ENCODE measurements at regions not wholly inside any gene's neighbourhood (a gene's known extent, or its start where the extent isn't known, plus 50 kb on each side); places are given as distances from the start of the nearest gene placed in this dataset.

- in situ Hi-C loops (cut with MboI) (no loop called here), intact Hi-C loops (cut with micrococcal nuclease; ENCODE audit: unreplicated experiment) (no loop called here)
- Histone ChIP-seq H3K4me2 (ENCODE audit: control insufficient read depth, insufficient read depth) (no peak overlapping the region), H3K4me3 (no peak overlapping the region), H3K36me3 (ENCODE audit: control insufficient read depth in 2 of 2, insufficient read depth in 2 of 2, low read length in 1 of 2) (no peaks in the 10 kb centered on the region), H3K27me3 (replicated peaks in 1 of 2; ENCODE audit: control insufficient read depth in 2 of 2, insufficient read depth in 2 of 2, low read length in 1 of 2) (no peaks in the 10 kb centered on the region; a peak in 1 of 4 replicates), H4K20me1 (ENCODE audit: control insufficient read depth, insufficient read depth) (no peaks in the 10 kb centered on the region), H3K9ac (ENCODE audit: control insufficient read depth, insufficient read depth, low read length) (no peak overlapping the region), H3K9me3 (replicated peaks; ENCODE audit: control insufficient read depth, insufficient read depth, low read length) (no peaks in the 10 kb centered on the region; the same call in 1 of the 3 replicates), H3K27ac (ENCODE audit: control insufficient read depth, insufficient read depth) (no peak overlapping the region), H3K79me2 (ENCODE audit: control insufficient read depth, insufficient read depth, low read length) (no peaks in the 10 kb centered on the region), H3K4me1 (ENCODE audit: control insufficient read depth, insufficient read depth, low read length) (no peaks in the 10 kb centered on the region), H2AFZ (ENCODE audit: control insufficient read depth, low read depth, low read length) (no peak overlapping the region)
- RAD21 ChIA-PET (ENCODE audit: unreplicated experiment), result no interaction called here
- BruUV-seq (replicated peaks), result no TSS peak
- SMC1A ChIA-PET (ENCODE audit: uncharacterized antibody, unreplicated experiment), result no interaction called here
- TF ChIP-seq POLR2AphosphoS2 (IDR thresholded peaks at IDR 0.05; ENCODE audit: low read depth, low read length) (no peak), SPI1 (IDR thresholded peaks at IDR 0.05; ENCODE audit: borderline replicate concordance, insufficient read depth, low read depth, low read length) (no peak), CREB1 (IDR thresholded peaks at IDR 0.05; ENCODE audit: low read depth) (no peak), TAF1 (IDR thresholded peaks at IDR 0.05; ENCODE audit: borderline replicate concordance, low read depth, low read length) (no peak), CREM (IDR thresholded peaks at IDR 0.05; ENCODE audit: low read depth) (no peak), HDAC6 (IDR thresholded peaks at IDR 0.05; ENCODE audit: unreplicated experiment) (no peak), POU2F2 (IDR thresholded peaks at IDR 0.05; ENCODE audit: borderline replicate concordance, low read depth, low read length) (no peak), FOS (IDR thresholded peaks at IDR 0.05; ENCODE audit: borderline replicate concordance, extremely low read depth, insufficient read length) (no peak), CEBPZ (IDR thresholded peaks at IDR 0.05; ENCODE audit: low read depth, low read length) (no peak), MAX (IDR thresholded peaks at IDR 0.05; ENCODE audit: low read depth, low read length) (no peak), FOXK2 (IDR thresholded peaks at IDR 0.05) (no peak), ATF2 (IDR thresholded peaks at IDR 0.05; ENCODE audit: low read length) (no peak), JUNB (IDR thresholded peaks at IDR 0.05) (no peak), RCOR1 (conservative IDR thresholded peaks at IDR 0.05; ENCODE audit: low read depth, low read length) (no peak), USF2 (IDR thresholded peaks at IDR 0.05; ENCODE audit: borderline replicate concordance, low read depth, low read length) (no peak), PAX5 (IDR thresholded peaks at IDR 0.05; ENCODE audit: borderline replicate concordance, low read depth, low read length) (no peak), E4F1 (IDR thresholded peaks at IDR 0.05; ENCODE audit: borderline replicate concordance, partially characterized antibody) (no peak)
- 66% methylated on average over 17 of the region's 17 CpGs for WGBS (ENCODE audit: insufficient coverage, insufficient replicate concordance, low lambda C conversion rate, missing lambda C conversion rate)
- POLR2A ChIA-PET, result no interaction called here
- no peak for DNase-seq (ENCODE audit: low read depth, low spot score)
- ATAC-seq, result no peak
- FAIRE-seq, result no peak
- CTCF ChIA-PET, result no interaction called here
These were observed 167.0 kb downstream of the ADSS2 start for GRCh38 chr1:244284641-244285156.
